AG04449 (cell line): ENCODE measurements at regions not wholly inside any gene's neighbourhood (a gene's known extent, or its start where the extent isn't known, plus 50 kb on each side); places are given as distances from the start of the nearest gene placed in this dataset.
"Not testable (repeated sequence)": the region's sequence is repeated elsewhere in the genome, so short reads cannot be mapped to it uniquely, and the experiment has no call there.

Experiments
- CTCF ChIA-PET: fragments of 350-600 bp; formaldehyde crosslinking; extraction: SDS; loops from one replicate; lab custom pipeline; 2021; ENCODE audit warnings: antibody characterized with exemption; lab: Yijun Ruan, JAX
- POLR2A ChIA-PET: fragments of 400-600, 350-600 bp; formaldehyde crosslinking; extraction: SDS; loops from one replicate; lab custom pipeline; 2020; ENCODE audit warnings: antibody characterized with exemption, inconsistent platforms; lab: Yijun Ruan, JAX
- DNase-seq: peaks from one replicate; pipeline ENCODE4 v3.0.0-alpha.2; 2010; ENCODE audit warnings: low read depth, low spot score
- H3K4me3 ChIP-seq: 2 replicates; pipeline ENCODE4 v1.5.1; 2011; ENCODE audit warnings: low read depth, mild to moderate bottlenecking, control low read depth, low read length
- TF ChIP-seq, protein P1 (sequence below): IDR thresholded peaks from one replicate; pipeline ENCODE4 v1.5.1; 2011; ENCODE audit warnings: mild to moderate bottlenecking, moderate library complexity, low read length, control low read depth, inconsistent platforms; ENCODE audit not compliant: insufficient read depth; ENCODE audit errors: missing control alignments

DNA sequence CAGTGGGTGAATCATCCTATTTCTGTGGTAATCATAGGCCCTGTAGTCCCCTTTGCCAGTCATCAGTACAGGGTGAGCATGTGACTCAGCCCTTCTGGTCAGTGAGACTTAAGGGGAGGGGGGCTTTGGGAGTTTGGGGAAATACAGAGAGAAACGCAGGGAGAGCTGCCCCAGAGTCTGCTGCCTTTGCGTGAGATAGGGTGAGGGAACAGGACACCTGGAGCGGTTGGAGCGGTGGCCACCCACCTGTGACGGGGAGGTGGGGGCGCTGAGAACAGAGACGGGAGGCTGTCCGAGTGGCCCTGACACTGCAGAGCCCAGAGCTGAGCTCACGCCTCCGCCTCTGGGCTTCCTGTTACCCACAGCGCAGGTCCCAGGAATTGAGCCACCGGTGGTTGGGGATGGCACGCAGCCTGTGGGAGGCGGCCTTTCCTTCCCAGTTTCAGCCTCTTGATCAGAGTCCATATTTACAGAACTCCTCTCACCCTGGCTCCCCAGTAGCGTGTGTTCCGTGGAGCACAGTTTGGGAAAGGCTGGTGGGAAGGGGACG is 92.0 kb upstream of the ERCC6L2 start:
- H3K4me3 ChIP-seq: no peak overlapping the region
- TF ChIP-seq, protein P1, sequence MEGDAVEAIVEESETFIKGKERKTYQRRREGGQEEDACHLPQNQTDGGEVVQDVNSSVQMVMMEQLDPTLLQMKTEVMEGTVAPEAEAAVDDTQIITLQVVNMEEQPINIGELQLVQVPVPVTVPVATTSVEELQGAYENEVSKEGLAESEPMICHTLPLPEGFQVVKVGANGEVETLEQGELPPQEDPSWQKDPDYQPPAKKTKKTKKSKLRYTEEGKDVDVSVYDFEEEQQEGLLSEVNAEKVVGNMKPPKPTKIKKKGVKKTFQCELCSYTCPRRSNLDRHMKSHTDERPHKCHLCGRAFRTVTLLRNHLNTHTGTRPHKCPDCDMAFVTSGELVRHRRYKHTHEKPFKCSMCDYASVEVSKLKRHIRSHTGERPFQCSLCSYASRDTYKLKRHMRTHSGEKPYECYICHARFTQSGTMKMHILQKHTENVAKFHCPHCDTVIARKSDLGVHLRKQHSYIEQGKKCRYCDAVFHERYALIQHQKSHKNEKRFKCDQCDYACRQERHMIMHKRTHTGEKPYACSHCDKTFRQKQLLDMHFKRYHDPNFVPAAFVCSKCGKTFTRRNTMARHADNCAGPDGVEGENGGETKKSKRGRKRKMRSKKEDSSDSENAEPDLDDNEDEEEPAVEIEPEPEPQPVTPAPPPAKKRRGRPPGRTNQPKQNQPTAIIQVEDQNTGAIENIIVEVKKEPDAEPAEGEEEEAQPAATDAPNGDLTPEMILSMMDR: no peak
- DNase-seq: no peak
- CTCF ChIA-PET: interaction anchor here (1.4 kb wide), 1 partner anchor 10 kb away, joined by 3 read pairs; no protein-coding TSS in a partner anchor
- POLR2A ChIA-PET: no interaction called here

DNA sequence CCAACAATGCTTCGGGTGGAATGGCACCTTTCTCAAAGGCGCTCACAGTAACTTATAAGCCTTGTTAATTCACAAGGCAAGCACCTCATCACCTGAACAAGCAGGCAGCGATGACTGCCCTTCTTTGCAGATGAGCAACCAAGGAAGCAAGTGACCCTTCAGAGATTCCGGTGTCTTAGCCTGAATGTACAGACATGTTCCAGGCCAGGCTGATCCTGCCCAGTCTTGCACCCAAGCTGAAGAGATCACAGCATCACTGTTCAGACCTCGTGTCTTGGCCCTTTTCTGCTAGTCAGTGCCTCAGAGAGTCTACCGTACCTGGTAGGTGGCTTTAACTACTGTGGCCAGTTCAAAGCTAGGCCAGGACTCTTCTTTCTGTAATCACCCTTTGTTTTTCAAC is 94.7 kb upstream of the ERCC6L2 start:
- DNase-seq: no peak
- TF ChIP-seq, protein P1: no peak
- POLR2A ChIA-PET: no interaction called here
- H3K4me3 ChIP-seq: no peak overlapping the region
- CTCF ChIA-PET: no interaction called here

DNA sequence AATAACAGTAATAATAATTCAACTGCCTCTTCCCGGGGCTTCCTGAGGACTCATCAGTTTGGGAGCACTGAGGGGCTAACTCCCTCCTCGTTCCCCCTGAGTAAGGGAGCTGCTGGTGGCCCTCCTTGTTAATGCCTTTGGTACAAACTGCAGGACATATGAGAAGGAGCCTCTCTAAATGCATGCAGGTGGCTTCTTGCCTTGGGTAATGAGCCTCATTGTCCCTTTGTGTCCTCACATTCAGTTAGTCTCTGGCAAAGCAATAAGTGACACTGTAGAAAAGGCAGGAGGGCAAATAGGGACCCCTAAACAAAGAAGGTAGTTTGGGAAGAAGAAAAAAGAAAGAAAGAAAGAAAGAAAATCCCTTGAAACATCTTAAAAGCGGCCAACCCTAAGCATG is 95.4 kb upstream of the ERCC6L2 start:
- no peak overlapping the region for H3K4me3 ChIP-seq
- CTCF ChIA-PET: no interaction called here
- TF ChIP-seq, protein P1: no peak
- POLR2A ChIA-PET: no interaction called here
- no peak for DNase-seq

DNA sequence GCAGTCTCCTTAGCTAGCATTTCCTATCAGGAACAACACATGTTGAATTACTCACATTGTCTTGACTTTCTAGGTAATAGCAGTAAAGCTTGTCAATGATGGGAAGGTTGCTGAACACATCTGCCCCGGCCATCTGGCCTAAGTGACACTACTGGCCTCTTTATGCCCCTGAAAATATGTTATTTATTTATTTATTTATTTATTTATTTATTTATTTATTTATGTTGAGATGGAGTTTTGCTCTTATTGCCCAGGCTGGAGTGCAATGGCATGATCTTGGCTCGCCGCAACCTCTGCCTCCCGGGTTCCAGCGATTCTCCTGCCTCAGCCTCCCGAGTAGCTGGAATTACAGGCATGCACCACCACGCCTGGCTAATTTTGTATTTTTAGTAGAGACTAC is 95.9 kb upstream of the ERCC6L2 start:
- POLR2A ChIA-PET, DNase-seq, H3K4me3 ChIP-seq, CTCF ChIA-PET: not testable (repeated sequence)

DNA sequence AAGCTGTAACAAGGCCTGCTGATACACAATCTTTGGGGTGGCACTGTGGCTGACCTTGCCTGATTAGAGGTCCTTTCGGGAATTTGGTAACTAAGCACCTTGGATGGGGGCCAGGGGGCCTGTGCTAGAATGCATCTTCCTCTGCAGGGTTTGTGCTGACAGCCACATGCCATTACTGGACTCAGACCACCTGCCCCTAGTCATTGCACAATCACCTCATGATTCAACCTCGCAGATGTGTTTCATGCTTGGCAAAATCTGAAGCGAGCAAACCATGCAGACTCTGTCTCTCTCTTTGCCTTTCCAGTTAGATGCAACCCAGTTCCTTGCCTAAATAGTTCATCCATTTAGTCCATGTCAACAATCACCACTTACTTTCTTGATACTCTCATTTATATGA is 96.5 kb upstream of the ERCC6L2 start:
- ChIA-PET POLR2A (no interaction called here), CTCF (no interaction called here)
- H3K4me3 ChIP-seq: no peak overlapping the region
- no peak for DNase-seq
- TF ChIP-seq, protein P1: no peak

DNA sequence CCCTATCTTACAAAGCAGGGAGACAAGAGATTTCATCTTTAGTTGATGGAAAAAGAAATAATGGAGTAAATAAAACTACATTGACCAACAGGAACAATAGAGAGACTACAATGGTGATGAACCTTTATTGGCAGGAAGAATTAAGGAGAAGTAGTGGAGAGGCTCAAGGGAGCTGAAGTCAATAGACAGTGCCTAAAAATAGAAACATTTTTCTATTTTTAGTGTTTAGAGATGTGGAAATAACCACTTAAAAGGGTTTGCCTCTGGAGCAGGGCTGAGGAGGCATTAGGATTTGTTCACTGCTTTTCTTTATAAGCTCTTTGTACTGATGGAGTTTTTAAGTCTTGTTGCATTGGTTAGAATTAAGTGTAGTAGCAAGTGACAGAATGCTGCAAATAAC is 98.4 kb upstream of the ERCC6L2 start:
- CTCF ChIA-PET: no interaction called here
- POLR2A ChIA-PET: no interaction called here

More for the DNA sequence above, 98.4 kb upstream of the ERCC6L2 start:
- H3K4me3 ChIP-seq: no peak overlapping the region
- no peak for DNase-seq
- TF ChIP-seq, protein P1: no peak
